ENCODE measurements at regions not wholly inside any gene's neighbourhood (a gene's known extent, or its start where the extent isn't known, plus 50 kb on each side); places are given as distances from the start of the nearest gene placed in this dataset.
"Not testable (repeated sequence)": the region's sequence is repeated elsewhere in the genome, so short reads cannot be mapped to it uniquely, and the experiment has no call there.

GRCh38 chr10:61211468-61211867, 241.7 kb downstream of the TMEM26 start:
- Histone ChIP-seq H3K4me3 (no peak overlapping the region), H3K27me3 (no peaks in the 10 kb centered on the region), H3K4me1 (no peaks in the 10 kb centered on the region), H3K9me3 (no peaks in the 10 kb centered on the region), H3K36me3 (no peaks in the 10 kb centered on the region), H3K27ac (no peak overlapping the region)
- intact Hi-C loops (cut with DNase I), result no loop called here
- FAIRE-seq (no peak), DNase-seq (no peak), ATAC-seq (no peak)
- TF ChIP-seq, protein P1, sequence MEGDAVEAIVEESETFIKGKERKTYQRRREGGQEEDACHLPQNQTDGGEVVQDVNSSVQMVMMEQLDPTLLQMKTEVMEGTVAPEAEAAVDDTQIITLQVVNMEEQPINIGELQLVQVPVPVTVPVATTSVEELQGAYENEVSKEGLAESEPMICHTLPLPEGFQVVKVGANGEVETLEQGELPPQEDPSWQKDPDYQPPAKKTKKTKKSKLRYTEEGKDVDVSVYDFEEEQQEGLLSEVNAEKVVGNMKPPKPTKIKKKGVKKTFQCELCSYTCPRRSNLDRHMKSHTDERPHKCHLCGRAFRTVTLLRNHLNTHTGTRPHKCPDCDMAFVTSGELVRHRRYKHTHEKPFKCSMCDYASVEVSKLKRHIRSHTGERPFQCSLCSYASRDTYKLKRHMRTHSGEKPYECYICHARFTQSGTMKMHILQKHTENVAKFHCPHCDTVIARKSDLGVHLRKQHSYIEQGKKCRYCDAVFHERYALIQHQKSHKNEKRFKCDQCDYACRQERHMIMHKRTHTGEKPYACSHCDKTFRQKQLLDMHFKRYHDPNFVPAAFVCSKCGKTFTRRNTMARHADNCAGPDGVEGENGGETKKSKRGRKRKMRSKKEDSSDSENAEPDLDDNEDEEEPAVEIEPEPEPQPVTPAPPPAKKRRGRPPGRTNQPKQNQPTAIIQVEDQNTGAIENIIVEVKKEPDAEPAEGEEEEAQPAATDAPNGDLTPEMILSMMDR (IDR thresholded peaks at IDR 0.05), result no peak
- WGBS, 2 donors, result 81% methylated on average over 2 of the region's 2 CpGs

DNA sequence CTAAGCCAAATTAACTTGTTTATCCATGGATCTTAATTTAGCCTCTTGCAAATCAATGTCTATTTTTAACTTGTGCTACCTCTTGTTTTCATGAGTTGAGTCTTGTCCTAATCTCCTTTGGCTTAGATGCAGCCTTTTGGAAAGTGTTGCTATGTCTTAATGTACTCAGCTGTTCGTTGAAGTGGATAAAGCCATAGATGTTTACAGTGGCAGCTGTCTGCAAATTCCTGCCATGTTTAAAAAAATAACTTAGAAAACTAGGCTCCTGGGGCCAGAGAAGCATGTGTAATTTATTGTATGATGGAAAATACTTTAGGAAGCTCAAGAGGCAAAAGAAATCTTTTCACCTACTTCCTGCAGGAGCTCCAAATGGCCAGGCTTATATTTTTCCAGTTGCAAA, 253.1 kb upstream of the RHOBTB1 start:
- H3K4me3 ChIP-seq, result no peak overlapping the region
- intact Hi-C loops (cut with DNase I), result loop anchor here in 1 of 3 donors (10.0 kb wide), 1 partner anchor 52 kb away; no protein-coding TSS in a partner anchor
- DNase-seq (no peak), ATAC-seq (peak in 3 of 4 donors; percentile 27 to 68 (median 66)), FAIRE-seq (no peak)
- H3K4me1 ChIP-seq, result peaks cover 0 to 9% (median 0%) of the 10 kb centered on the region in 3 donors
- H3K27ac ChIP-seq, result no peak overlapping the region
- 18 to 21% methylated on average over 1 of the region's 1 CpG for WGBS, 2 donors
- TF ChIP-seq, protein P1 (IDR thresholded peaks at IDR 0.05), result no peak
- H3K9me3 ChIP-seq, result no peaks in the 10 kb centered on the region
- H3K36me3 ChIP-seq, result no peaks in the 10 kb centered on the region
- H3K27me3 ChIP-seq, result no peaks in the 10 kb centered on the region

DNA sequence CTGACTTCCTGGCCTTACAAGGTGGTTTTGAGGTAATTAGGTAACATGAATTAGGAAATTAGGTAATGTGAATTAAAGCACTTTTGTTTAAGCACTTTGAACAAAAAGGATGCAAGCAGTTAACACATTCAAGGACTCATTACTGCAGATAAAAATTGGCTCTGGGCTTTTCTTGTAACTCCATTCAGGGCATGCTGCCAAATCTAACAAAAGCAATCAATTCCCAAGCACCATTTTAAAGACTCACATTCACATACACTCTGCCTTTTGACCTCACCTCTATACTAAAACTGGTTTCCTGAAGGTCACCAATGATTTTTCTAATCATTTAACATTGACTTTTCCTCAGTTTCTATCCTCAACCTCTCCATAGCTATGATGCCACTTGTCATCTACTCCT, 251.2 kb upstream of the RHOBTB1 start:
- ATAC-seq (peak in 3 of 4 donors; percentile 48 to 54 (median 54)), DNase-seq (no peak), FAIRE-seq (no peak)
- intact Hi-C loops (cut with DNase I), result loop anchor here in 1 of 3 donors (10.0 kb wide), 1 partner anchor 50 kb away; no protein-coding TSS in a partner anchor
- Histone ChIP-seq H3K4me3 (no peak overlapping the region), H3K27me3 (no peaks in the 10 kb centered on the region), H3K4me1 (peaks cover 0 to 9% (median 0%) of the 10 kb centered on the region in 3 donors), H3K27ac (no peak overlapping the region), H3K9me3 (no peaks in the 10 kb centered on the region), H3K36me3 (no peaks in the 10 kb centered on the region)
- TF ChIP-seq, protein P1 (IDR thresholded peaks at IDR 0.05), result no peak

DNA sequence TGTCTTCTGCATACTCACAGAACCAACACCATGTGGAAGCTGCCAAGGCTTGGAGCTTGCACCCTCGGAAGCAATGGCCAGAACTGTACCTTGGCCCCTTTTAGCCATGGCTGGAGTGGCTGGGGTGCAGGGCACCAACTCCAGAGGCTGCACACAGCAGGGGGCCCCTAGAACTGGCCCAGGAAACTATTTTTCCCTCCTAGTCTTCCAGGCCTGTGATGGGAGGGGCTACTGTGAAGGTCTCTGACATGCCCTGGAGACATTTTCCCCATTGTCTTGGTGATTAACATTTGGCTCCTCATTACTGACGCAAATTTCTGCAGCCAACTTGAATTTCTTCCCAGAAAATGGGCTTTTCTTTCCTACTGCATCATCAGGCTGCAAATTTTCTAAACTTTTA, 248.6 kb upstream of the RHOBTB1 start:
- ATAC-seq, H3K27ac ChIP-seq, H3K27me3 ChIP-seq, H3K4me3 ChIP-seq, H3K9me3 ChIP-seq, H3K36me3 ChIP-seq, FAIRE-seq, H3K4me1 ChIP-seq, DNase-seq: not testable (repeated sequence)
- intact Hi-C loops (cut with DNase I), result loop anchor here in 1 of 3 donors (10.0 kb wide), 1 partner anchor 48 kb away; no protein-coding TSS in a partner anchor
- 89 to 93% methylated on average over 2 of the region's 2 CpGs for WGBS, 2 donors

DNA sequence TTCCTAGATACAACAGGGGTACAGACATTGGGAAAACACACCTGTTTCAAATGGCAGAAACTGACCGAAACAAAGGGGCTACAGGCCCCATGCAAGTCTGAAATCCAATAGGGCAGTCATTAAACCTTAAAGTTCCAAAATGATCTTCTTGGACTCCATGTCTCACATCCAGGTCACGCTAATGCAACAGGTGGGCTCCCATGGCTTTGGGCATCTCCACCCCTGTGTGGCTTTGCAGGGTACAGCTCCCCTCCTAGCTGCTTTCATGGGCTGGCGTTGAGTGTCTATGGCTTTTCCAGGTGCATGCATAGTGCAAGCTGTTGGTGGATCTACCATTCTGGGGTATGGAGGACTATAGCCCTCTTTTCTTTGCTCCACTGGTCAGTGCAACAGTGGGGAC, 248.1 kb upstream of the RHOBTB1 start:
- DNase-seq (peak in 1 of 6 donors; percentile 30), ATAC-seq (no peak), FAIRE-seq (no peak)
- intact Hi-C loops (cut with DNase I), result loop anchor here in 1 of 3 donors (10.0 kb wide), 1 partner anchor 47 kb away; no protein-coding TSS in a partner anchor
- TF ChIP-seq, protein P1 (IDR thresholded peaks at IDR 0.05), result no peak
- no peak overlapping the region for H3K27ac ChIP-seq
- no peaks in the 10 kb centered on the region for H3K36me3 ChIP-seq
- peaks cover 0 to 9% (median 0%) of the 10 kb centered on the region in 3 donors for H3K4me1 ChIP-seq
- H3K9me3 ChIP-seq, result no peaks in the 10 kb centered on the region
- H3K4me3 ChIP-seq, result no peak overlapping the region
- H3K27me3 ChIP-seq, result no peaks in the 10 kb centered on the region
- 97 to 100% methylated on average over 3 of the region's 3 CpGs for WGBS, 2 donors
